Peyer's patch (tissue), 4 donors: ENCODE measurements at regions not wholly inside any gene's neighbourhood (a gene's known extent, or its start where the extent isn't known, plus 50 kb on each side); places are given as distances from the start of the nearest gene placed in this dataset.

Experiments
- CTCF ChIP-seq, 6 experiments: fragments of 450-650 bp in 4 of 6; fragments of 200-600 bp in 2 of 6; sonication (generic) in 1 of 6; IDR thresholded peaks; one replicate each; pipeline ENCODE4 v1.5.1; 2017 to 2019; ENCODE audit warnings: antibody characterized with exemption in 6 of 6, mild to moderate bottlenecking in 3 of 6, moderate library complexity in 1 of 6
- POLR2A ChIP-seq, 2 donors: fragments of 450-650 bp; IDR thresholded peaks; one replicate each; pipeline ENCODE4 v1.5.1; 2017; ENCODE audit warnings: antibody characterized with exemption in 2 of 2, mild to moderate bottlenecking in 2 of 2, moderate library complexity in 2 of 2

DNA sequence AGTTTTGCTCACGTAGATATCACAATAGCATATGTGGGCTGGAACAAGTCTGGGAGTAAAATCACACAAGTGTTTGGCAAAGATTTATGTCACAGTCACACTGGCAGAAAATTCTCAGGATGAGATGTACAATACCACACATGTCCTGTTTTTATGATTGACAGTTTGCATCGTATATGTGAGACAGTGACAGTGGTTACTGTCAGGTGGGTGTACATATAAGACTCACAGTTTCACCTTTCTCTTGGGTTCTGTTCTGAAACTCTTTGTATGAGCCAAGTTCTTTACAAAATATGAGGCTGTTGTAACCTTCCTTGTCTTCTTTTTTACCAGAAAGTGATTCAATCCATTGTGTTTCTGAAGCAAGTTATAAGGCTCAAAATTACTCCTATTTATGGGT lies 1012.5 kb upstream of the AMELY start:
- TF ChIP-seq CTCF (IDR thresholded peaks at IDR 0.05) (no peak), POLR2A (IDR thresholded peaks at IDR 0.05) (no peak)
